DOHH2 (cell line): ENCODE measurements at regions not wholly inside any gene's neighbourhood (a gene's known extent, or its start where the extent isn't known, plus 50 kb on each side); places are given as distances from the start of the nearest gene placed in this dataset.

Experiments used
- CTCF ChIP-seq: fragments of 200-600 bp; sonication (generic); IDR thresholded peaks from one replicate; pipeline ENCODE4 v1.5.1; 2014; ENCODE audit warnings: antibody characterized with exemption, mild to moderate bottlenecking, low read depth, low read length; ENCODE audit not compliant: poor library complexity, severe bottlenecking
- EZH2phosphoT487 ChIP-seq: fragments of 200-600 bp; sonication (generic); IDR thresholded peaks from 2 replicates; pipeline ENCODE4 v1.6.1; 2017; ENCODE audit warnings: borderline replicate concordance, mild to moderate bottlenecking, antibody characterized with exemption, low read length, moderate library complexity, mixed read lengths

DNA sequence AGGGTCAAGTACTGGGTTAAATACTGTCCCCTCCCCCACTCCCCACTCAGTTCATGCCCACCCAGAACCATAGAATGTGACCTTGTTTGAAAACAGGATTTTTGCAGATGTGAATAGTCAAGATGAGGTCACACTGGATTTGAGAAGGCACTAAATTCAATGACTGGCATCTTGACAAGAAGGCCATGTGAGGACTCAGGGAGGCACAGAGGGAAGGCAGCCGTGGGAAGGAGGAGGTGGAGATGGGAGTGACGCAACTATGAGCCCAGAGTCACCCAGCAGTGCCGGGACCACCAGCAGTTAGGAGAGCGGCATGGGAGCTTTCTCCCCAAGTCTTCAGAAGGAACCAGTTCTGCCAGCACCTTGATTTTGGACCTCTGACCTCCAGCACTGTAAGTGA lies 257.3 kb downstream of the BCL2 start:
- no peak for TF ChIP-seq CTCF
- TF ChIP-seq EZH2phosphoT487: no peak
